Uterus (tissue), 3 donors: ENCODE measurements at regions not wholly inside any gene's neighbourhood (a gene's known extent, or its start where the extent isn't known, plus 50 kb on each side); places are given as distances from the start of the nearest gene placed in this dataset.

ENCODE experiments used
- DNase-seq, 2 donors: peaks; one replicate each; pipeline ENCODE4 v3.0.0-alpha.2; 2019 to 2020
- H3K27ac ChIP-seq, 2 donors: fragments of 200-600 bp; sonication (generic); 1 replicate in 1 of 2; 2 replicates in 1 of 2; pipeline ENCODE4 v1.5.1; 2016 to 2018
- H3K27me3 ChIP-seq, 2 donors: fragments of 200-600 bp; sonication (generic); one replicate each; pipeline ENCODE4 v1.5.1; 2018 to 2019; ENCODE audit warnings: control low read depth in 1 of 2
- H3K36me3 ChIP-seq, 2 donors: fragments of 200-600 bp; sonication (generic); one replicate each; pipeline ENCODE4 v1.5.1; 2019; ENCODE audit warnings: control low read depth in 1 of 2
- H3K4me1 ChIP-seq, 2 donors: fragments of 200-600 bp; sonication (generic); one replicate each; pipeline ENCODE4 v1.5.1; 2018 to 2019; ENCODE audit warnings: control low read depth in 1 of 2
- H3K4me3 ChIP-seq, 2 donors: fragments of 200-600 bp; sonication (generic); 1 replicate in 1 of 2; 2 replicates in 1 of 2; pipeline ENCODE4 v1.5.1; 2018 to 2019; ENCODE audit warnings: mild to moderate bottlenecking in 1 of 2
- H3K9me3 ChIP-seq, 2 donors: fragments of 200-600 bp; sonication (generic); one replicate each; pipeline ENCODE4 v1.5.1; 2019; ENCODE audit warnings: control low read depth in 1 of 2
- CTCF ChIP-seq, 4 experiments: fragments of 200-600 bp in 2 of 4; fragments of 450-650 bp in 2 of 4; sonication (generic) in 2 of 4; IDR thresholded peaks; one replicate each; pipeline ENCODE4 v1.5.1; 2016 to 2019; ENCODE audit warnings: antibody characterized with exemption in 4 of 4, mild to moderate bottlenecking in 2 of 4, moderate library complexity in 1 of 4
- POLR2A ChIP-seq, 2 donors: fragments of 450-650 bp; IDR thresholded peaks; one replicate each; pipeline ENCODE4 v1.6.1; 2016; ENCODE audit warnings: antibody characterized with exemption in 2 of 2, mild to moderate bottlenecking in 1 of 2, moderate library complexity in 1 of 2
- intact Hi-C: fragments of 100-400 bp; cut with DNase I; formaldehyde crosslinking; loops from one replicate; pipeline ENCODE4 v1.15.1; 2023; ENCODE audit warnings: low total_unique reads
- donor health status: DM: yes; HTN: yes; CAD: no.

GRCh38 chr1:212205843-212206242, 79.4 kb upstream of the PPP2R5A start:
- DNase-seq, result no peak

GRCh38 chr1:212207118-212207517, 78.1 kb upstream of the PPP2R5A start:
- Histone ChIP-seq H3K4me1 (no peaks in the 10 kb centered on the region), H3K4me3 (no peak overlapping the region), H3K36me3 (no peaks in the 10 kb centered on the region), H3K27me3 (no peaks in the 10 kb centered on the region), H3K9me3 (no peaks in the 10 kb centered on the region), H3K27ac (no peak overlapping the region)
- intact Hi-C loops, result no loop called here
- DNase-seq, result no peak
- TF ChIP-seq CTCF (IDR thresholded peaks at IDR 0.05) (no peak), POLR2A (IDR thresholded peaks at IDR 0.05) (no peak)

More at GRCh38 chr1:212205843-212206242, 79.4 kb upstream of the PPP2R5A start:
- H3K36me3 ChIP-seq, result no peaks in the 10 kb centered on the region
- H3K9me3 ChIP-seq, result no peaks in the 10 kb centered on the region
- H3K27me3 ChIP-seq, result no peaks in the 10 kb centered on the region
- intact Hi-C loops, result no loop called here
- H3K4me3 ChIP-seq, result no peak overlapping the region
- H3K27ac ChIP-seq, result no peak overlapping the region
- H3K4me1 ChIP-seq, result no peaks in the 10 kb centered on the region
- TF ChIP-seq CTCF (IDR thresholded peaks at IDR 0.05), result no peak
- TF ChIP-seq POLR2A (IDR thresholded peaks at IDR 0.05), result no peak

GRCh38 chr1:212207822-212208520, 77.2 kb upstream of the PPP2R5A start:
- H3K4me1 ChIP-seq, result no peaks in the 10 kb centered on the region
- H3K27me3 ChIP-seq, result no peaks in the 10 kb centered on the region
- intact Hi-C loops, result no loop called here
- H3K9me3 ChIP-seq, result no peaks in the 10 kb centered on the region
- H3K27ac ChIP-seq, result no peak overlapping the region
- no peak overlapping the region for H3K4me3 ChIP-seq
- TF ChIP-seq CTCF (IDR thresholded peaks at IDR 0.05) (no peak), POLR2A (IDR thresholded peaks at IDR 0.05) (no peak)
- DNase-seq, result no peak
- H3K36me3 ChIP-seq, result no peaks in the 10 kb centered on the region

- Histone ChIP-seq H3K4me1 (no peaks in the 10 kb centered on the region), H3K27me3 (no peaks in the 10 kb centered on the region), H3K9me3 (no peaks in the 10 kb centered on the region), H3K4me3 (no peak overlapping the region), H3K36me3 (no peaks in the 10 kb centered on the region), H3K27ac (no peak overlapping the region)
- TF ChIP-seq CTCF (IDR thresholded peaks at IDR 0.05) (no peak), POLR2A (IDR thresholded peaks at IDR 0.05) (no peak)
- no peak for DNase-seq
- intact Hi-C loops, result no loop called here
Observed at GRCh38 chr1:212208978-212209644, 76.1 kb upstream of the PPP2R5A start.

GRCh38 chr1:212211371-212211770, 73.8 kb upstream of the PPP2R5A start:
- Histone ChIP-seq H3K36me3 (no peaks in the 10 kb centered on the region), H3K27me3 (no peaks in the 10 kb centered on the region), H3K27ac (no peak overlapping the region), H3K4me1 (no peaks in the 10 kb centered on the region), H3K4me3 (no peak overlapping the region), H3K9me3 (no peaks in the 10 kb centered on the region)
- intact Hi-C loops, result no loop called here
- no peak for TF ChIP-seq POLR2A (IDR thresholded peaks at IDR 0.05)
- no peak for TF ChIP-seq CTCF (IDR thresholded peaks at IDR 0.05)
- DNase-seq, result no peak
